NCI-H2171 treated with DMSO at 0.1 percent for 48 hours (cell line): ENCODE measurements at regions not wholly inside any gene's neighbourhood (a gene's known extent, or its start where the extent isn't known, plus 50 kb on each side); places are given as distances from the start of the nearest gene placed in this dataset.

Experiments
- DNase-seq: peaks from one replicate; lab custom pipeline; 2025; lab: John Stamatoyannopoulos, UW

GRCh38 chr2:45178854-45179253 is 169.6 kb upstream of the SIX2 start:
- no peak for DNase-seq

GRCh38 chr2:45178359-45178758 is 169.1 kb upstream of the SIX2 start:
- no peak for DNase-seq

GRCh38 chr2:45177870-45178269 is 168.6 kb upstream of the SIX2 start:
- no peak for DNase-seq

- no peak for DNase-seq
Observed at GRCh38 chr2:45176390-45176789, 167.1 kb upstream of the SIX2 start.

GRCh38 chr2:45173513-45173912 is 164.3 kb upstream of the SIX2 start:
- no peak for DNase-seq

- DNase-seq, result no peak
Observed at GRCh38 chr2:45172760-45173392, 163.6 kb upstream of the SIX2 start.

GRCh38 chr2:45172142-45172541 is 162.9 kb upstream of the SIX2 start:
- DNase-seq, result no peak

- no peak for DNase-seq
Observed at GRCh38 chr2:45171136-45171501, 161.9 kb upstream of the SIX2 start.

- no peak for DNase-seq
Observed at GRCh38 chr2:45170191-45171135, 161.2 kb upstream of the SIX2 start.

GRCh38 chr2:45169339-45170190 is 160.3 kb upstream of the SIX2 start:
- DNase-seq, result no peak

- DNase-seq, result peak; percentile 54
Observed at GRCh38 chr2:45168711-45169338, 159.6 kb upstream of the SIX2 start.

GRCh38 chr2:45167920-45168629 is 158.8 kb upstream of the SIX2 start:
- no peak for DNase-seq

- DNase-seq, result no peak
Observed at GRCh38 chr2:45166229-45166890, 157.1 kb upstream of the SIX2 start.

GRCh38 chr2:45162711-45163110 is 153.5 kb upstream of the SIX2 start:
- no peak for DNase-seq

- DNase-seq, result no peak
Observed at GRCh38 chr2:45156605-45157004, 147.4 kb upstream of the SIX2 start.

GRCh38 chr2:45154606-45155155 is 145.4 kb upstream of the SIX2 start:
- no peak for DNase-seq

GRCh38 chr2:45154144-45154543 is 144.9 kb upstream of the SIX2 start:
- DNase-seq, result no peak

GRCh38 chr2:45153121-45153520 is 143.9 kb upstream of the SIX2 start:
- DNase-seq, result no peak

GRCh38 chr2:45152691-45153090 is 143.4 kb upstream of the SIX2 start:
- no peak for DNase-seq

GRCh38 chr2:45145073-45145899 is 136.0 kb upstream of the SIX2 start:
- DNase-seq, result no peak
